Fibroblast of lung (primary cell): ENCODE measurements at regions not wholly inside any gene's neighbourhood (a gene's known extent, or its start where the extent isn't known, plus 50 kb on each side); places are given as distances from the start of the nearest gene placed in this dataset.

ENCODE experiments used
- EZH2 ChIP-seq: IDR thresholded peaks from 2 replicates; pipeline ENCODE4 v1.5.1; 2012; ENCODE audit warnings: low read length, control low read depth, mild to moderate bottlenecking; ENCODE audit errors: missing control alignments
- TF ChIP-seq, protein P1 (sequence below), 2 donors: IDR thresholded peaks in 1 of 2; conservative IDR thresholded peaks in 1 of 2; 1 replicate in 1 of 2; 2 replicates in 1 of 2; pipeline ENCODE4 v1.5.1; 2011 to 2012; ENCODE audit warnings: low read length in 2 of 2, control low read depth in 1 of 2, inconsistent platforms in 1 of 2, low read depth in 1 of 2, mild to moderate bottlenecking in 1 of 2

DNA sequence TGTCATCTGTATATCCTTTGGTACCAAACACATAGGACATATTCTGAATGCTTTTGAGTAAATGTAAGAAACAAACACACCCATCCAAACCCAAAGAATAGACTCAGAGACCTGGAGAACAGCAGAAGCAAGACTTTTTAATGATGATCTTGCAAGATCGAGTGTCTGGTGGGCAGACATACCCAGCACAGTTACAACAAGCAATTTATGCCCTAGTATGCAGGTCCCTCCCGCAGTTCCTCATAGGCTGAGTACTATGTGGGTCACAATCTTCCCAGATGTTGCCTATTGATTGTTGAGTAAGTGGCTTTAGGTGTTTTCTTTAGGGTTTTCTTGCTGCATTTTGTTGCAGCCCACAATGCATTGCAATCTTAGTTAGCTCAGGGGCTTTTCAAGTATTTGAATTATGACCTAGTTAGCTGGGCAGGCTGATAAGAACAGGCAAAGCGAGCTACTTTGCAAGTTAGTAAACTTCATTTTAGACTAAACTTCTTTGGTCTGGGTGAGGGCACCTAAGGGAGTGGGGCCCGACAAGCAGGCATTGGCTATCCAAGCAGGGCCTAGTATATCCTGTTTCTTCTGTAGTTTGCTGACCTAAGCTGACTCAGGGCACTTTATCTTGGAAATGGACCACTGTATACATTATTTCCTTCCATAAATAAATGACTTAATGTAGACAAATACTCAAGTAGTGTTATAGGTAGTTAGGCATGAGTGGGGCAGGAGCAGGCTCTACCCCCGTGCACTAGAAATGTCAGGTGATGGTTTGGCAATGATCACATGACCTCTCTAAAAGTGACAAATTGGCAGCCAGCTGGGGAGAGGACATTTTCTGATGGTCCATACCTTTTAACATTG lies 87.3 kb upstream of the LIPC start:
- TF ChIP-seq, protein P1, sequence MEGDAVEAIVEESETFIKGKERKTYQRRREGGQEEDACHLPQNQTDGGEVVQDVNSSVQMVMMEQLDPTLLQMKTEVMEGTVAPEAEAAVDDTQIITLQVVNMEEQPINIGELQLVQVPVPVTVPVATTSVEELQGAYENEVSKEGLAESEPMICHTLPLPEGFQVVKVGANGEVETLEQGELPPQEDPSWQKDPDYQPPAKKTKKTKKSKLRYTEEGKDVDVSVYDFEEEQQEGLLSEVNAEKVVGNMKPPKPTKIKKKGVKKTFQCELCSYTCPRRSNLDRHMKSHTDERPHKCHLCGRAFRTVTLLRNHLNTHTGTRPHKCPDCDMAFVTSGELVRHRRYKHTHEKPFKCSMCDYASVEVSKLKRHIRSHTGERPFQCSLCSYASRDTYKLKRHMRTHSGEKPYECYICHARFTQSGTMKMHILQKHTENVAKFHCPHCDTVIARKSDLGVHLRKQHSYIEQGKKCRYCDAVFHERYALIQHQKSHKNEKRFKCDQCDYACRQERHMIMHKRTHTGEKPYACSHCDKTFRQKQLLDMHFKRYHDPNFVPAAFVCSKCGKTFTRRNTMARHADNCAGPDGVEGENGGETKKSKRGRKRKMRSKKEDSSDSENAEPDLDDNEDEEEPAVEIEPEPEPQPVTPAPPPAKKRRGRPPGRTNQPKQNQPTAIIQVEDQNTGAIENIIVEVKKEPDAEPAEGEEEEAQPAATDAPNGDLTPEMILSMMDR (conservative IDR thresholded peaks at IDR 0.05 in 1 of 2, IDR thresholded peaks at IDR 0.05 in 1 of 2; ENCODE audit: low read depth in 1 of 2, low read length in 2 of 2) = no peak
- no peak for TF ChIP-seq EZH2
